HCT116 (cell line): ENCODE measurements at regions not wholly inside any gene's neighbourhood (a gene's known extent, or its start where the extent isn't known, plus 50 kb on each side); places are given as distances from the start of the nearest gene placed in this dataset.

Source experiments
- ATAC-seq: fragments of 200-7000 bp; cut with Tn5 transposase; 2 replicates; pipeline ENCODE4 v1.9.1; 2020; ENCODE audit warnings: mild to moderate bottlenecking, moderate library complexity
- BruUV-seq: library from RNA; stranded (reverse); fragments of 400-500 nt; replicated peaks from 2 replicates; lab custom pipeline; 2021; lab: Mats Ljungman, UMichigan
- CTCF ChIA-PET: fragments of 300-600 bp; sonication (Branson Sonifier 250); formaldehyde crosslinking; loops from one replicate; lab custom pipeline; 2021; ENCODE audit warnings: antibody characterized with exemption; lab: Charles Lee
- POLR2A ChIA-PET: fragments of 300-600, 350-600 bp; sonication (Branson Sonifier 250); formaldehyde crosslinking; loops from one replicate; lab custom pipeline; 2021; ENCODE audit warnings: antibody characterized with exemption; lab: Charles Lee
- RAD21 ChIA-PET, 2 experiments: fragments of 300-600 bp; sonication (Branson Sonifier 250); formaldehyde crosslinking; loops; one replicate each; lab custom pipeline; 2023; ENCODE audit warnings: low total read pairs in 2 of 2; ENCODE audit not compliant: uncharacterized antibody in 2 of 2, unreplicated experiment in 2 of 2, low non-redundant PET in 1 of 2; lab: Charles Lee
- DNase-seq: peaks from one replicate; pipeline ENCODE4 v3.0.0-alpha.2; 2010; ENCODE audit warnings: low read depth, low spot score
- H2AFZ ChIP-seq: fragments of 200-600 bp; shearing (Covaris generic), sonication (generic); 2 replicates; pipeline ENCODE4 v1.6.1; 2017; ENCODE audit warnings: low read depth, mixed run types, mixed read lengths, antibody characterized with exemption, low read length; ENCODE audit not compliant: poor library complexity, severe bottlenecking
- H3K27ac ChIP-seq: 2 replicates; pipeline ENCODE4 v1.5.1; 2012; ENCODE audit warnings: low read depth, low read length
- H3K27me3 ChIP-seq: fragments of 200-600 bp; sonication (generic); 2 replicates; pipeline ENCODE4 v1.6.1; 2016; ENCODE audit warnings: mixed run types, low read length, mixed read lengths; ENCODE audit not compliant: insufficient read depth
- H3K36me3 ChIP-seq, 2 experiments: fragments of 200-500 bp in 1 of 2; fragments of 200-600 bp in 1 of 2; sonication (Bioruptor generic) in 1 of 2; sonication (generic) in 1 of 2; 2 replicates each; pipeline versions ENCODE4 v1.5.1 to v1.6.1; 2014 to 2016; ENCODE audit warnings: low read length in 2 of 2, inconsistent platforms in 1 of 2, mixed read lengths in 1 of 2, mixed run types in 1 of 2; ENCODE audit not compliant: insufficient read depth in 2 of 2, control insufficient read depth in 1 of 2
- H3K4me1 ChIP-seq, 2 experiments: fragments of 200-600 bp in 1 of 2; sonication (generic) in 1 of 2; 2 replicates each; pipeline versions ENCODE4 v1.5.1 to v1.6.1; 2012 to 2017; ENCODE audit warnings: low read length in 2 of 2, inconsistent platforms in 1 of 2, mild to moderate bottlenecking in 1 of 2, mixed read lengths in 1 of 2, mixed run types in 1 of 2, moderate library complexity in 1 of 2; ENCODE audit not compliant: insufficient read depth in 2 of 2, control insufficient read depth in 1 of 2
- H3K4me2 ChIP-seq: fragments of 200-600 bp; sonication (generic); 2 replicates; pipeline ENCODE4 v1.6.1; 2017; ENCODE audit warnings: mixed run types, low read length, mixed read lengths
- H3K4me3 ChIP-seq, 2 experiments: fragments of 200-600 bp in 1 of 2; sonication (generic) in 1 of 2; replicated peaks in 1 of 2; 2 replicates each; pipeline ENCODE4 v1.5.1; 2011 to 2016; ENCODE audit warnings: low read length in 2 of 2, control low read depth in 1 of 2, low read depth in 1 of 2, mild to moderate bottlenecking in 1 of 2, mixed read lengths in 1 of 2, mixed run types in 1 of 2
- H3K79me2 ChIP-seq: fragments of 200-600 bp; sonication (generic); 2 replicates; pipeline ENCODE4 v1.6.1; 2017; ENCODE audit warnings: mild to moderate bottlenecking, mixed run types, low read length, moderate library complexity, mixed read lengths; ENCODE audit not compliant: insufficient read depth
- H3K9ac ChIP-seq: fragments of 200-600 bp; sonication (generic); 2 replicates; pipeline ENCODE4 v1.6.1; 2016; ENCODE audit warnings: low read length, mixed read lengths
- H3K9me2 ChIP-seq: fragments of 200-600 bp; sonication (generic), shearing (Covaris generic); 2 replicates; pipeline ENCODE4 v1.6.1; 2017; ENCODE audit warnings: mixed run types, mild to moderate bottlenecking, moderate library complexity; ENCODE audit not compliant: insufficient read depth
- H3K9me3 ChIP-seq, 2 experiments: fragments of 200-500 bp in 1 of 2; fragments of 200-600 bp in 1 of 2; sonication (Bioruptor generic) in 1 of 2; sonication (generic) in 1 of 2; 2 replicates each; pipeline ENCODE4 v1.6.1; 2014 to 2017; ENCODE audit warnings: low read length in 2 of 2, mixed read lengths in 2 of 2, inconsistent platforms in 1 of 2, low read depth in 1 of 2, mild to moderate bottlenecking in 1 of 2, mixed run types in 1 of 2, moderate library complexity in 1 of 2; ENCODE audit not compliant: control insufficient read depth in 1 of 2, insufficient read depth in 1 of 2
- H4K20me1 ChIP-seq: fragments of 200-600 bp; sonication (generic), shearing (Covaris generic); 2 replicates; pipeline ENCODE4 v1.6.1; 2017; ENCODE audit warnings: mixed run types, mild to moderate bottlenecking, moderate library complexity; ENCODE audit not compliant: insufficient read depth
- CBX3 ChIP-seq: IDR thresholded peaks from 2 replicates; pipeline ENCODE4 v1.6.1; 2012; ENCODE audit warnings: low read depth
- EGR1 ChIP-seq: IDR thresholded peaks from 2 replicates; pipeline ENCODE4 v1.6.1; 2012; ENCODE audit warnings: low read depth
- ELF1 ChIP-seq: IDR thresholded peaks from 2 replicates; pipeline ENCODE4 v1.6.1; 2012; ENCODE audit warnings: low read depth, borderline replicate concordance
- EZH2 ChIP-seq: fragments of 200-600 bp; sonication (generic); IDR thresholded peaks from 2 replicates; pipeline ENCODE4 v1.6.1; 2017; ENCODE audit warnings: antibody characterized with exemption, mixed run types
- JUND ChIP-seq: IDR thresholded peaks from 2 replicates; pipeline ENCODE4 v1.6.1; 2012
- POLR2A ChIP-seq: IDR thresholded peaks from 2 replicates; pipeline ENCODE4 v1.7.0; 2011; ENCODE audit warnings: borderline replicate concordance; ENCODE audit not compliant: insufficient read depth, insufficient read length; ENCODE audit errors: extremely low read depth
- POLR2AphosphoS5 ChIP-seq: IDR thresholded peaks from 2 replicates; pipeline ENCODE4 v1.6.1; 2011; ENCODE audit warnings: mild to moderate bottlenecking, low read depth, low read length, moderate library complexity
- RAD21 ChIP-seq: IDR thresholded peaks from 2 replicates; pipeline ENCODE4 v1.6.1; 2012; ENCODE audit warnings: low read depth, mild to moderate bottlenecking
- SIN3A ChIP-seq: IDR thresholded peaks from 2 replicates; pipeline ENCODE4 v1.6.1; 2012; ENCODE audit warnings: low read depth
- SP1 ChIP-seq: IDR thresholded peaks from 2 replicates; pipeline ENCODE4 v1.6.1; 2012; ENCODE audit warnings: low read depth
- SRF ChIP-seq: IDR thresholded peaks from 2 replicates; pipeline ENCODE4 v1.6.1; 2012; ENCODE audit warnings: low read depth
- TCF7L2 ChIP-seq: IDR thresholded peaks from 2 replicates; pipeline ENCODE4 v1.7.0; 2011; ENCODE audit warnings: borderline replicate concordance, inconsistent platforms; ENCODE audit not compliant: insufficient read depth, insufficient read length; ENCODE audit errors: extremely low read depth
- YY1 ChIP-seq: IDR thresholded peaks from 2 replicates; pipeline ENCODE4 v1.6.1; 2011; ENCODE audit warnings: low read length, low read depth, moderate library complexity, mild to moderate bottlenecking; ENCODE audit not compliant: insufficient replicate concordance; ENCODE audit errors: extremely low read depth
- ZFX ChIP-seq: fragments of 450-650 bp; IDR thresholded peaks from 2 replicates; pipeline ENCODE4 v1.6.1; 2017
- ZNF274 ChIP-seq: fragments of 200-500 bp; sonication (Bioruptor generic); IDR thresholded peaks from 2 replicates; pipeline ENCODE4 v1.6.1; 2014; ENCODE audit warnings: mild to moderate bottlenecking, low read depth, low read length, inconsistent platforms
- intact Hi-C: fragments of 100-400 bp; cut with micrococcal nuclease; formaldehyde crosslinking; loops from 2 replicates; pipeline ENCODE4 v1.10.0; 2022
- TF ChIP-seq, protein P1 (sequence below), 3 experiments: fragments of 200-600 bp in 1 of 3; sonication (generic) in 1 of 3; IDR thresholded peaks in 2 of 3; conservative IDR thresholded peaks in 1 of 3; 2 replicates each; pipeline ENCODE4 v1.5.1; 2012 to 2017; ENCODE audit warnings: low read depth in 2 of 3, low read length in 2 of 3, antibody characterized with exemption in 1 of 3, borderline replicate concordance in 1 of 3, control low read depth in 1 of 3, mild to moderate bottlenecking in 1 of 3, mixed read lengths in 1 of 3, mixed run types in 1 of 3, moderate library complexity in 1 of 3; ENCODE audit not compliant: insufficient read depth in 1 of 3
- TF ChIP-seq, protein P2 (sequence below): IDR thresholded peaks from 2 replicates; pipeline ENCODE4 v1.6.1; 2012
- TF ChIP-seq, protein P3 (sequence below): IDR thresholded peaks from 2 replicates; pipeline ENCODE4 v1.6.1; 2012; ENCODE audit warnings: low read depth
- TF ChIP-seq, protein P4 (sequence below): IDR thresholded peaks from 2 replicates; pipeline ENCODE4 v1.6.1; 2012

DNA sequence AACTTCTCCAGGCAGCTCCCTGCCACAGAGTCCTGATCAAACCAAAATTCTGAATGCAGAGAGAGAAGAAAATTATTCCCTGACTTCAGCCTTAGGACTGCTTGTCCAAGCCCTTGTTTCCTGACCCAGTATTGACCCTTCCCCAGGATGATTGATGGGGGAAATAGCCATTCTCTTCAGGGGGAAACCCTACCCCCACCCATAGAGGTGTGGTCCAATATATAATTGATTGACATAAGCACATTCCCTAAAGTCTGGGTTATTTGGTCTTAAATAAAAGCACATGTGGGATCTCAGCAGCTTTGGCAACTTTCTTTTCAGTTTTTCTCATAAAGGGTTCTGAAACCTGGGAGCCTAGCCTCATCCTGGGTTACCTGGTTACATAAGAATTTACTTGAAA is 201.2 kb upstream of the DDHD1 start:
- Histone ChIP-seq H3K4me3 (no peak overlapping the region), H3K4me2 (no peak overlapping the region), H3K4me1 (peaks cover 21 to 23% of the 10 kb centered on the region in 2 experiments), H3K36me3 (no peaks in the 10 kb centered on the region)
- no peak for ATAC-seq
- DNase-seq: no peak
- CTCF ChIA-PET: interaction anchor here (1.0 kb wide), 1 partner anchor 821 kb away, joined by 3 read pairs; no protein-coding TSS in a partner anchor
- no peak for TF ChIP-seq ELF1
- no peak for TF ChIP-seq TCF7L2
- TF ChIP-seq, protein P1, sequence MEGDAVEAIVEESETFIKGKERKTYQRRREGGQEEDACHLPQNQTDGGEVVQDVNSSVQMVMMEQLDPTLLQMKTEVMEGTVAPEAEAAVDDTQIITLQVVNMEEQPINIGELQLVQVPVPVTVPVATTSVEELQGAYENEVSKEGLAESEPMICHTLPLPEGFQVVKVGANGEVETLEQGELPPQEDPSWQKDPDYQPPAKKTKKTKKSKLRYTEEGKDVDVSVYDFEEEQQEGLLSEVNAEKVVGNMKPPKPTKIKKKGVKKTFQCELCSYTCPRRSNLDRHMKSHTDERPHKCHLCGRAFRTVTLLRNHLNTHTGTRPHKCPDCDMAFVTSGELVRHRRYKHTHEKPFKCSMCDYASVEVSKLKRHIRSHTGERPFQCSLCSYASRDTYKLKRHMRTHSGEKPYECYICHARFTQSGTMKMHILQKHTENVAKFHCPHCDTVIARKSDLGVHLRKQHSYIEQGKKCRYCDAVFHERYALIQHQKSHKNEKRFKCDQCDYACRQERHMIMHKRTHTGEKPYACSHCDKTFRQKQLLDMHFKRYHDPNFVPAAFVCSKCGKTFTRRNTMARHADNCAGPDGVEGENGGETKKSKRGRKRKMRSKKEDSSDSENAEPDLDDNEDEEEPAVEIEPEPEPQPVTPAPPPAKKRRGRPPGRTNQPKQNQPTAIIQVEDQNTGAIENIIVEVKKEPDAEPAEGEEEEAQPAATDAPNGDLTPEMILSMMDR (IDR thresholded peaks at IDR 0.05 in 2 of 3, conservative IDR thresholded peaks at IDR 0.05 in 1 of 3; ENCODE audit: borderline replicate concordance in 1 of 3, insufficient read depth in 1 of 3, low read depth in 2 of 3, low read length in 2 of 3): no peak
- TF ChIP-seq, protein P2, sequence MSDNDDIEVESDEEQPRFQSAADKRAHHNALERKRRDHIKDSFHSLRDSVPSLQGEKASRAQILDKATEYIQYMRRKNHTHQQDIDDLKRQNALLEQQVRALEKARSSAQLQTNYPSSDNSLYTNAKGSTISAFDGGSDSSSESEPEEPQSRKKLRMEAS: no peak
- no peak for TF ChIP-seq SIN3A
- TF ChIP-seq JUND: no peak
- TF ChIP-seq SP1: no peak
- TF ChIP-seq, protein P3, sequence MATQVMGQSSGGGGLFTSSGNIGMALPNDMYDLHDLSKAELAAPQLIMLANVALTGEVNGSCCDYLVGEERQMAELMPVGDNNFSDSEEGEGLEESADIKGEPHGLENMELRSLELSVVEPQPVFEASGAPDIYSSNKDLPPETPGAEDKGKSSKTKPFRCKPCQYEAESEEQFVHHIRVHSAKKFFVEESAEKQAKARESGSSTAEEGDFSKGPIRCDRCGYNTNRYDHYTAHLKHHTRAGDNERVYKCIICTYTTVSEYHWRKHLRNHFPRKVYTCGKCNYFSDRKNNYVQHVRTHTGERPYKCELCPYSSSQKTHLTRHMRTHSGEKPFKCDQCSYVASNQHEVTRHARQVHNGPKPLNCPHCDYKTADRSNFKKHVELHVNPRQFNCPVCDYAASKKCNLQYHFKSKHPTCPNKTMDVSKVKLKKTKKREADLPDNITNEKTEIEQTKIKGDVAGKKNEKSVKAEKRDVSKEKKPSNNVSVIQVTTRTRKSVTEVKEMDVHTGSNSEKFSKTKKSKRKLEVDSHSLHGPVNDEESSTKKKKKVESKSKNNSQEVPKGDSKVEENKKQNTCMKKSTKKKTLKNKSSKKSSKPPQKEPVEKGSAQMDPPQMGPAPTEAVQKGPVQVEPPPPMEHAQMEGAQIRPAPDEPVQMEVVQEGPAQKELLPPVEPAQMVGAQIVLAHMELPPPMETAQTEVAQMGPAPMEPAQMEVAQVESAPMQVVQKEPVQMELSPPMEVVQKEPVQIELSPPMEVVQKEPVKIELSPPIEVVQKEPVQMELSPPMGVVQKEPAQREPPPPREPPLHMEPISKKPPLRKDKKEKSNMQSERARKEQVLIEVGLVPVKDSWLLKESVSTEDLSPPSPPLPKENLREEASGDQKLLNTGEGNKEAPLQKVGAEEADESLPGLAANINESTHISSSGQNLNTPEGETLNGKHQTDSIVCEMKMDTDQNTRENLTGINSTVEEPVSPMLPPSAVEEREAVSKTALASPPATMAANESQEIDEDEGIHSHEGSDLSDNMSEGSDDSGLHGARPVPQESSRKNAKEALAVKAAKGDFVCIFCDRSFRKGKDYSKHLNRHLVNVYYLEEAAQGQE: no peak
- no peak for TF ChIP-seq ZFX
- TF ChIP-seq, protein P4, sequence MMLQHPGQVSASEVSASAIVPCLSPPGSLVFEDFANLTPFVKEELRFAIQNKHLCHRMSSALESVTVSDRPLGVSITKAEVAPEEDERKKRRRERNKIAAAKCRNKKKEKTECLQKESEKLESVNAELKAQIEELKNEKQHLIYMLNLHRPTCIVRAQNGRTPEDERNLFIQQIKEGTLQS: no peak
- TF ChIP-seq RAD21: no peak
- TF ChIP-seq POLR2AphosphoS5: no peak
- TF ChIP-seq ZNF274: no peak
- TF ChIP-seq EZH2: no peak
- TF ChIP-seq YY1: no peak
- TF ChIP-seq EGR1: no peak
- no peak for TF ChIP-seq SRF
- TF ChIP-seq POLR2A: no peak
- TF ChIP-seq CBX3: no peak
- TF ChIP-seq, all 23 proteins: peak for 0
- ChIA-PET RAD21 (no interaction called here), POLR2A (no interaction called here)
- Histone ChIP-seq H3K9me3 (no peaks in the 10 kb centered on the region), H3K27ac (no peak overlapping the region), H3K9ac (no peak overlapping the region), H2AFZ (no peak overlapping the region), H3K79me2 (no peaks in the 10 kb centered on the region), H3K9me2 (no peaks in the 10 kb centered on the region), H3K27me3 (no peaks in the 10 kb centered on the region), H4K20me1 (no peaks in the 10 kb centered on the region)
- intact Hi-C loops: no loop called here
- no TSS peak for BruUV-seq
